Endothelial cell of umbilical vein (primary cell): ENCODE measurements at regions not wholly inside any gene's neighbourhood (a gene's known extent, or its start where the extent isn't known, plus 50 kb on each side); places are given as distances from the start of the nearest gene placed in this dataset.

Experiments
- BruUV-seq: library from RNA; stranded (reverse); fragments of 400-500 nt; replicated peaks from 2 replicates; lab custom pipeline; 2021; lab: Mats Ljungman, UMichigan
- CTCF ChIA-PET: fragments of 300-600, 350-600 bp; sonication (Branson Sonifier 250); formaldehyde crosslinking; loops from one replicate; lab custom pipeline; 2021; ENCODE audit warnings: antibody characterized with exemption, inconsistent platforms; lab: Charles Lee
- POLR2A ChIA-PET: fragments of 300-600, 350-600 bp; sonication (Branson Sonifier 250); formaldehyde crosslinking; loops from one replicate; lab custom pipeline; 2021; ENCODE audit warnings: antibody characterized with exemption, inconsistent platforms; lab: Charles Lee
- DNase-seq: peaks from one replicate; pipeline ENCODE4 v3.0.0-alpha.2; 2011; ENCODE audit warnings: low read depth, low spot score
- FAIRE-seq: peaks from 2 replicates; lab custom pipeline; 2011; peaks lifted over from hg19 to GRCh38; lab: Jason Lieb, UNC
- H2AFZ ChIP-seq: 2 replicates; pipeline ENCODE4 v1.6.0; 2012; ENCODE audit warnings: low read depth, low read length, control low read depth, inconsistent platforms
- H3K27ac ChIP-seq: 2 replicates; pipeline ENCODE4 v1.5.1; 2011; ENCODE audit warnings: low read depth, mild to moderate bottlenecking, control low read depth, low read length, moderate library complexity; ENCODE audit not compliant: insufficient read depth
- H3K27me3 ChIP-seq, 2 experiments: 2 replicates each; pipeline versions ENCODE4 v1.6.0 to v1.6.1; 2011; ENCODE audit warnings: low read length in 2 of 2, mixed read lengths in 1 of 2; ENCODE audit not compliant: control insufficient read depth in 2 of 2, insufficient read depth in 2 of 2
- H3K36me3 ChIP-seq, 2 experiments: 2 replicates in 1 of 2; 3 replicates in 1 of 2; pipeline ENCODE4 v1.5.1; 2011; ENCODE audit warnings: low read length in 2 of 2, mild to moderate bottlenecking in 1 of 2, moderate library complexity in 1 of 2; ENCODE audit not compliant: control insufficient read depth in 2 of 2, insufficient read depth in 2 of 2; ENCODE audit errors: extremely low read depth in 1 of 2
- H3K4me1 ChIP-seq: 3 replicates; pipeline ENCODE4 v1.5.1; 2011; ENCODE audit warnings: mild to moderate bottlenecking, low read length; ENCODE audit not compliant: control insufficient read depth, insufficient read depth; ENCODE audit errors: extremely low read depth
- H3K4me2 ChIP-seq: 2 replicates; pipeline ENCODE4 v1.6.1; 2011; ENCODE audit warnings: low read length, control low read depth, mixed read lengths; ENCODE audit not compliant: insufficient read depth
- H3K4me3 ChIP-seq, 3 experiments: fragments of 200-600 bp in 1 of 3; sonication (generic), shearing (Covaris generic) in 1 of 3; replicated peaks in 1 of 3; 2 replicates each; pipeline ENCODE4 v1.5.1; 2011 to 2016; ENCODE audit warnings: control low read depth in 3 of 3, low read length in 3 of 3, mild to moderate bottlenecking in 2 of 3, inconsistent platforms in 1 of 3, low read depth in 1 of 3, moderate library complexity in 1 of 3; ENCODE audit not compliant: insufficient read depth in 1 of 3
- H3K79me2 ChIP-seq: 2 replicates; pipeline ENCODE4 v1.6.0; 2012; ENCODE audit warnings: low read length, inconsistent platforms; ENCODE audit not compliant: control insufficient read depth, insufficient read depth
- H3K9ac ChIP-seq: replicated peaks from 2 replicates; pipeline ENCODE3; 2011; ENCODE audit warnings: low read length, control low read depth; ENCODE audit not compliant: insufficient read depth; ENCODE audit errors: extremely low read depth
- H3K9me1 ChIP-seq: replicated peaks from 3 replicates; pipeline ENCODE4 v1.6.0; 2011; ENCODE audit warnings: mild to moderate bottlenecking, low read length; ENCODE audit not compliant: control insufficient read depth, insufficient read depth; ENCODE audit errors: extremely low read depth
- H3K9me3 ChIP-seq: replicated peaks from 2 replicates; pipeline ENCODE4 v1.5.1; 2012; ENCODE audit warnings: low read length, inconsistent platforms; ENCODE audit not compliant: control insufficient read depth, insufficient read depth
- H4K20me1 ChIP-seq: replicated peaks from 2 replicates; pipeline ENCODE3; 2011; ENCODE audit warnings: mild to moderate bottlenecking, low read length; ENCODE audit not compliant: control insufficient read depth, insufficient read depth; ENCODE audit errors: extremely low read depth
- CTCF ChIP-seq, 2 donors: IDR thresholded peaks; 1 replicate in 1 of 2; 2 replicates in 1 of 2; pipeline ENCODE4 v1.5.1; 2011; ENCODE audit warnings: low read length in 2 of 2, mild to moderate bottlenecking in 2 of 2, moderate library complexity in 2 of 2, control low read depth in 1 of 2, inconsistent platforms in 1 of 2, low read depth in 1 of 2; ENCODE audit not compliant: insufficient read depth in 1 of 2; ENCODE audit errors: extremely low read depth in 1 of 2
- EZH2 ChIP-seq: IDR thresholded peaks from 2 replicates; pipeline ENCODE4 v1.6.1; 2012; ENCODE audit warnings: borderline replicate concordance, low read depth, mild to moderate bottlenecking, moderate library complexity, low read length, inconsistent platforms; ENCODE audit not compliant: severe bottlenecking
- FOS ChIP-seq: IDR thresholded peaks from 2 replicates; pipeline ENCODE4 v1.6.1; 2011; ENCODE audit warnings: mild to moderate bottlenecking, low read length, moderate library complexity, borderline replicate concordance; ENCODE audit not compliant: insufficient read depth
- GATA2 ChIP-seq: IDR thresholded peaks from 2 replicates; pipeline ENCODE4 v1.7.0; 2011; ENCODE audit warnings: low read depth, mild to moderate bottlenecking, moderate library complexity, mixed read lengths, low read length; ENCODE audit not compliant: insufficient read length, insufficient read depth
- JUN ChIP-seq: IDR thresholded peaks from 2 replicates; pipeline ENCODE4 v1.6.1; 2011; ENCODE audit warnings: borderline replicate concordance, low read depth; ENCODE audit not compliant: insufficient read length, insufficient read depth
- MYC ChIP-seq: IDR thresholded peaks from one replicate; pipeline ENCODE4 v1.6.1; 2011; ENCODE audit warnings: mild to moderate bottlenecking, low read depth, low read length
- POLR2A ChIP-seq: IDR thresholded peaks from 2 replicates; pipeline ENCODE4 v1.6.1; 2012; ENCODE audit warnings: low read depth, mild to moderate bottlenecking, control low read depth, low read length
- POLR2AphosphoS5 ChIP-seq: IDR thresholded peaks from 2 replicates; pipeline ENCODE4 v1.6.1; 2012; ENCODE audit warnings: low read depth, mild to moderate bottlenecking, control low read depth, low read length, moderate library complexity; ENCODE audit not compliant: insufficient read depth
- dilution Hi-C: fragments of 300-500 bp; cut with MboI; formaldehyde crosslinking; loops from one replicate; pipeline ENCODE4 v1.15.0; 2019; ENCODE audit warnings: low sequenced_read_pairs; ENCODE audit not compliant: extremely low pct_ligation_motif_present
- intact Hi-C: fragments of 100-400 bp; cut with micrococcal nuclease; formaldehyde crosslinking; loops from one replicate; pipeline ENCODE4 v1.10.0; 2022
- TF ChIP-seq, protein P1 (sequence below): IDR thresholded peaks from 2 replicates; pipeline ENCODE4 v1.6.1; 2011; ENCODE audit not compliant: insufficient read depth, insufficient read length

- no peaks in the 10 kb centered on the region for H3K4me1 ChIP-seq
- ChIA-PET CTCF (interaction anchor here (0.9 kb wide), 1 partner anchor 77 kb away, joined by 3 read pairs; no protein-coding TSS in a partner anchor), POLR2A (no interaction called here)
- DNase-seq (no peak), FAIRE-seq (no peak)
- TF ChIP-seq FOS: no peak
- no peak for TF ChIP-seq MYC
- TF ChIP-seq, protein P1, sequence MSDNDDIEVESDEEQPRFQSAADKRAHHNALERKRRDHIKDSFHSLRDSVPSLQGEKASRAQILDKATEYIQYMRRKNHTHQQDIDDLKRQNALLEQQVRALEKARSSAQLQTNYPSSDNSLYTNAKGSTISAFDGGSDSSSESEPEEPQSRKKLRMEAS: no peak
- no peak overlapping the region for H2AFZ ChIP-seq
- H3K9me3 ChIP-seq: no peaks in the 10 kb centered on the region
- no peaks in the 10 kb centered on the region for H3K27me3 ChIP-seq
- no peaks in the 10 kb centered on the region for H3K9me1 ChIP-seq
- dilution Hi-C loops: no loop called here
- H3K27ac ChIP-seq: no peak overlapping the region
- H4K20me1 ChIP-seq: no peaks in the 10 kb centered on the region
- H3K36me3 ChIP-seq: no peaks in the 10 kb centered on the region
- no peak overlapping the region for H3K9ac ChIP-seq
- no peak overlapping the region for H3K4me2 ChIP-seq
- no peaks in the 10 kb centered on the region for H3K79me2 ChIP-seq
- no peak overlapping the region for H3K4me3 ChIP-seq
- no TSS peak for BruUV-seq
- intact Hi-C loops: no loop called here
These were observed 66.3 kb upstream of the HABP2 start for GRCh38 chr10:113486531-113486930.

GRCh38 chr10:113487154-113487553, 65.7 kb upstream of the HABP2 start:
- Histone ChIP-seq H3K27ac (no peak overlapping the region), H3K79me2 (no peaks in the 10 kb centered on the region), H3K27me3 (no peaks in the 10 kb centered on the region), H3K4me2 (no peak overlapping the region), H2AFZ (no peak overlapping the region), H3K9ac (no peak overlapping the region), H3K9me3 (no peaks in the 10 kb centered on the region), H3K4me3 (no peak overlapping the region), H3K9me1 (no peaks in the 10 kb centered on the region), H3K4me1 (no peaks in the 10 kb centered on the region), H4K20me1 (no peaks in the 10 kb centered on the region), H3K36me3 (no peaks in the 10 kb centered on the region)
- intact Hi-C loops (no loop called here), dilution Hi-C loops (no loop called here)
- FAIRE-seq (no peak), DNase-seq (no peak)
- no peak for TF ChIP-seq EZH2
- no peak for TF ChIP-seq MYC
- no peak for TF ChIP-seq POLR2AphosphoS5
- TF ChIP-seq CTCF (IDR thresholded peaks at IDR 0.05; ENCODE audit: extremely low read depth in 1 of 2, insufficient read depth in 1 of 2, low read depth in 1 of 2, low read length in 2 of 2): no peak
- TF ChIP-seq, protein P1: no peak
- TF ChIP-seq FOS: no peak
- no peak for TF ChIP-seq GATA2
- no peak for TF ChIP-seq POLR2A
- no peak for TF ChIP-seq JUN
- ChIA-PET POLR2A (no interaction called here), CTCF (interaction anchor here (0.9 kb wide), 1 partner anchor 76 kb away, joined by 3 read pairs; no protein-coding TSS in a partner anchor)
- no TSS peak for BruUV-seq
